ENCODE measurements at regions not wholly inside any gene's neighbourhood (a gene's known extent, or its start where the extent isn't known, plus 50 kb on each side); places are given as distances from the start of the nearest gene placed in this dataset.

- no peak for DNase-seq (ENCODE audit: low read depth in 2 of 2)
Measured at GRCh38 chr9:28808042-28808441, 1234.8 kb upstream of the C9orf72 start.

- no peak for DNase-seq (ENCODE audit: low read depth in 2 of 2)
Measured at GRCh38 chr9:28810388-28811075, 1237.3 kb upstream of the C9orf72 start.

- no peak for DNase-seq (ENCODE audit: low read depth in 2 of 2)
Measured at GRCh38 chr9:28820741-28821140, 1247.5 kb upstream of the C9orf72 start.

- no peak for DNase-seq (ENCODE audit: low read depth in 2 of 2)
Measured at GRCh38 chr9:28821240-28821639, 1248.0 kb upstream of the C9orf72 start.

GRCh38 chr9:28824432-28824963, 1251.2 kb upstream of the C9orf72 start:
- no peak for DNase-seq (ENCODE audit: low read depth in 2 of 2)

- no peak for DNase-seq (ENCODE audit: low read depth in 2 of 2)
Measured at GRCh38 chr9:28832168-28832770, 1259.0 kb upstream of the C9orf72 start.

GRCh38 chr9:28834156-28834555, 1260.9 kb upstream of the C9orf72 start:
- no peak for DNase-seq (ENCODE audit: low read depth in 2 of 2)

- no peak for DNase-seq (ENCODE audit: low read depth in 2 of 2)
Measured at GRCh38 chr9:28839778-28840430, 1266.6 kb upstream of the C9orf72 start.

GRCh38 chr9:28841775-28842174, 1268.5 kb upstream of the C9orf72 start:
- no peak for DNase-seq (ENCODE audit: low read depth in 2 of 2)

- DNase-seq (ENCODE audit: low read depth in 2 of 2): no peak
Measured at GRCh38 chr9:28847331-28847730, 1274.0 kb upstream of the C9orf72 start.

GRCh38 chr9:28848671-28849070, 1275.4 kb upstream of the C9orf72 start:
- DNase-seq (ENCODE audit: low read depth in 2 of 2): no peak

GRCh38 chr9:28853477-28853876, 1280.2 kb upstream of the C9orf72 start:
- DNase-seq (ENCODE audit: low read depth in 2 of 2): no peak

- no peak for DNase-seq (ENCODE audit: low read depth in 2 of 2)
Measured at GRCh38 chr9:28866951-28867350, 1293.7 kb upstream of the C9orf72 start.

- no peak for DNase-seq (ENCODE audit: low read depth in 2 of 2)
Measured at GRCh38 chr9:28868228-28868990, 1295.1 kb upstream of the C9orf72 start.

- no peak for DNase-seq (ENCODE audit: low read depth in 2 of 2)
Measured at GRCh38 chr9:28882529-28882928, 1309.2 kb upstream of the C9orf72 start.

GRCh38 chr9:28883234-28883633, 1310.0 kb upstream of the C9orf72 start:
- no peak for DNase-seq (ENCODE audit: low read depth in 2 of 2)

GRCh38 chr9:28887188-28887884, 1314.1 kb upstream of the C9orf72 start:
- no peak for DNase-seq (ENCODE audit: low read depth in 2 of 2)

- no peak for DNase-seq (ENCODE audit: low read depth in 2 of 2)
Measured at GRCh38 chr9:28888806-28889205, 1315.5 kb upstream of the C9orf72 start.

GRCh38 chr9:28892538-28892937, 1319.3 kb upstream of the C9orf72 start:
- no peak for DNase-seq (ENCODE audit: low read depth in 2 of 2)

GRCh38 chr9:28899267-28899666, 1326.0 kb upstream of the C9orf72 start:
- no peak for DNase-seq (ENCODE audit: low read depth in 2 of 2)

- no peak for DNase-seq (ENCODE audit: low read depth in 2 of 2)
Measured at GRCh38 chr9:28899926-28900325, 1326.6 kb upstream of the C9orf72 start.
